ENCODE measurements at regions not wholly inside any gene's neighbourhood (a gene's known extent, or its start where the extent isn't known, plus 50 kb on each side); places are given as distances from the start of the nearest gene placed in this dataset.

DNA sequence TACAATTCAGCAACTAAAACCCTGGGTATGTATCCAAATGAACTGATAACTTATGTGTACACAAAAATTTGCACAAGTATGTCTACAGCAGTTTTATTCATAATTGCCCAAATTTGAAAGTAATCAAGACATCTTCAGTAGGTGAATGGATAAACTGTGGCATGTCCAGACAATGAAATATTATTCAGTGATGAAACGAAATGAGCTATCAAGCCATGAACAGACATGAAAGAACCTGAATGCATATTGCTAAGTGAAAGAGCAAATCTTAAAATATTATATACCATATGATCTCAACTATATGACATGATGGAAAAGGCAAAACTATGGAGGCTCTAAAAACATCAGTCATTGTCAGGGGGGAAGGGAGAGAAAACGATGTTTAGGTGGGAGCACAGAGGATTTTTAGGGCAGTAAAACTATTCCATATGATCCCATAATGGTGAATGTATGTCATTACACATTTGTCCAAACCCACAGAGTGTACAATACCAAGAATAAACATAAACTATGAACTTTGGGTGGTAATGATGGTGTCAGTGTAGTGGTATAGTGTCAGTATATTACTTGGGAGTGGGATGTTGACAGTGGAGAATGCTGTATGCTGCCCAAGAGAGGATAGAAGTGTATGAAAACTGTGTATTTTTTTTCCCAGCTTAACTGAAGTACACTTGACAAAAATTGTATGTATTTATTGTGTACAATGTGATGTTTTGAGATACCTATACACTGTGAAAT, 92.8 kb upstream of the PPP2R5A start:
- TF ChIP-seq, protein P1, sequence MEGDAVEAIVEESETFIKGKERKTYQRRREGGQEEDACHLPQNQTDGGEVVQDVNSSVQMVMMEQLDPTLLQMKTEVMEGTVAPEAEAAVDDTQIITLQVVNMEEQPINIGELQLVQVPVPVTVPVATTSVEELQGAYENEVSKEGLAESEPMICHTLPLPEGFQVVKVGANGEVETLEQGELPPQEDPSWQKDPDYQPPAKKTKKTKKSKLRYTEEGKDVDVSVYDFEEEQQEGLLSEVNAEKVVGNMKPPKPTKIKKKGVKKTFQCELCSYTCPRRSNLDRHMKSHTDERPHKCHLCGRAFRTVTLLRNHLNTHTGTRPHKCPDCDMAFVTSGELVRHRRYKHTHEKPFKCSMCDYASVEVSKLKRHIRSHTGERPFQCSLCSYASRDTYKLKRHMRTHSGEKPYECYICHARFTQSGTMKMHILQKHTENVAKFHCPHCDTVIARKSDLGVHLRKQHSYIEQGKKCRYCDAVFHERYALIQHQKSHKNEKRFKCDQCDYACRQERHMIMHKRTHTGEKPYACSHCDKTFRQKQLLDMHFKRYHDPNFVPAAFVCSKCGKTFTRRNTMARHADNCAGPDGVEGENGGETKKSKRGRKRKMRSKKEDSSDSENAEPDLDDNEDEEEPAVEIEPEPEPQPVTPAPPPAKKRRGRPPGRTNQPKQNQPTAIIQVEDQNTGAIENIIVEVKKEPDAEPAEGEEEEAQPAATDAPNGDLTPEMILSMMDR (IDR thresholded peaks at IDR 0.05), result no peak
- TF ChIP-seq POLR2A (IDR thresholded peaks at IDR 0.05) (no peak), EP300 (IDR thresholded peaks at IDR 0.05) (no peak)
